ENCODE measurements at regions not wholly inside any gene's neighbourhood (a gene's known extent, or its start where the extent isn't known, plus 50 kb on each side); places are given as distances from the start of the nearest gene placed in this dataset.

DNA sequence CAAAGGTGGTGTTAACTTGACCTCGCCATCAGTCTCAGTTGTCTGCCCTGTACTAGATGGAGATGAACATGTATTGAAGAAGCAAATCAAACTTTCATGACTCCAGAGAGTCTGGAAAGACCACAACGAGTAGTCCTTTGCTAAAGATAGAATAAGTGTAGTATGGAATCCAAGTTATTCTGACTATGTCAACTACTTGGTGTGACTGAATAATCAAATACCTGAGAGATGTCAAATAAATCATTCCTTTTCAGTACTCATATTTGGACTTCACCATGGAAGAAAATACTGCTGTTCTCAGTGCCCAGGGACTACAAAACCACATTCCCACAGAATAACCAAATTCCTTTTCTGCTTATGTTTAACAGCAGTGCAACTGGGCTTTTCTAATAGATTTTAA is 161.2 kb upstream of the SPRY1 start:
- no peak for TF ChIP-seq CTCF (IDR thresholded peaks at IDR 0.05)
- TF ChIP-seq POLR2A (IDR thresholded peaks at IDR 0.05), result no peak
